ENCODE measurements at regions not wholly inside any gene's neighbourhood (a gene's known extent, or its start where the extent isn't known, plus 50 kb on each side); places are given as distances from the start of the nearest gene placed in this dataset.

DNA sequence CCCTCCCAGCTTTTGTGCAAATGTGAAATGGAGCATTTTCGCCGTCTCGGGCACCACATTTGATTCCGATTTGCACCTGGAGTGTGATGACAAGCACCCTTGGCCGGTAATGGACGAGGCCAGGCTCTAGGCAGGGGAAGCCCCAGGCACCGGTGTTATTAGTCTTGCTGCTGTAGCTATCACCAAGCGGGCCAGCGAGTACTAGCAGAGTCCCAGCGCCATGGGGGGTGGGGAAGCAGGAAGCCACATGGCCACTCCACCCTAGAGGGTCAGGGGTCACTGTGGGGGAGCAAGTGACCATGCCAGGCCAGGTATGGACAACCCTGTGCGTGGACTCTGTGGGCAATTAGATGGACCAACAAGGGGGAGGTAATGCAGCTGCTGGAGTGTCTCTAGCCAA, 88.8 kb downstream of the CPZ start:
- H3K36me3 ChIP-seq (replicated peaks; ENCODE audit: insufficient read depth, low read depth), result no peaks in the 10 kb centered on the region
- H4K20me1 ChIP-seq (ENCODE audit: insufficient read depth, poor library complexity, severe bottlenecking), result no peaks in the 10 kb centered on the region
- DNase-seq (ENCODE audit: low spot score), result no peak
- peaks cover 9% of the 10 kb centered on the region for H3K27me3 ChIP-seq
- TF ChIP-seq EZH2 (IDR thresholded peaks at IDR 0.05; ENCODE audit: borderline replicate concordance) (no peak), EZH2phosphoT487 (IDR thresholded peaks at IDR 0.05; ENCODE audit: low read depth, severe bottlenecking, unreplicated experiment) (no peak)
- TF ChIP-seq, protein P1, sequence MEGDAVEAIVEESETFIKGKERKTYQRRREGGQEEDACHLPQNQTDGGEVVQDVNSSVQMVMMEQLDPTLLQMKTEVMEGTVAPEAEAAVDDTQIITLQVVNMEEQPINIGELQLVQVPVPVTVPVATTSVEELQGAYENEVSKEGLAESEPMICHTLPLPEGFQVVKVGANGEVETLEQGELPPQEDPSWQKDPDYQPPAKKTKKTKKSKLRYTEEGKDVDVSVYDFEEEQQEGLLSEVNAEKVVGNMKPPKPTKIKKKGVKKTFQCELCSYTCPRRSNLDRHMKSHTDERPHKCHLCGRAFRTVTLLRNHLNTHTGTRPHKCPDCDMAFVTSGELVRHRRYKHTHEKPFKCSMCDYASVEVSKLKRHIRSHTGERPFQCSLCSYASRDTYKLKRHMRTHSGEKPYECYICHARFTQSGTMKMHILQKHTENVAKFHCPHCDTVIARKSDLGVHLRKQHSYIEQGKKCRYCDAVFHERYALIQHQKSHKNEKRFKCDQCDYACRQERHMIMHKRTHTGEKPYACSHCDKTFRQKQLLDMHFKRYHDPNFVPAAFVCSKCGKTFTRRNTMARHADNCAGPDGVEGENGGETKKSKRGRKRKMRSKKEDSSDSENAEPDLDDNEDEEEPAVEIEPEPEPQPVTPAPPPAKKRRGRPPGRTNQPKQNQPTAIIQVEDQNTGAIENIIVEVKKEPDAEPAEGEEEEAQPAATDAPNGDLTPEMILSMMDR (IDR thresholded peaks at IDR 0.05; ENCODE audit: poor library complexity), result no peak
- H3K9me2 ChIP-seq (replicated peaks; ENCODE audit: insufficient read depth), result no peaks in the 10 kb centered on the region
- 71% methylated on average over 11 of the region's 11 CpGs for WGBS (ENCODE audit: low lambda C conversion rate, missing lambda C conversion rate)
- no peak overlapping the region for H2AFZ ChIP-seq
- no peaks in the 10 kb centered on the region for H3K9me3 ChIP-seq (ENCODE audit: low read depth)
- no peaks in the 10 kb centered on the region for H3K79me2 ChIP-seq
- H3K27ac ChIP-seq, result no peak overlapping the region
- H3K4me3 ChIP-seq, result no peak overlapping the region
- no peaks in the 10 kb centered on the region for H3K4me1 ChIP-seq (ENCODE audit: insufficient read depth)
- no peak overlapping the region for H3K4me2 ChIP-seq

DNA sequence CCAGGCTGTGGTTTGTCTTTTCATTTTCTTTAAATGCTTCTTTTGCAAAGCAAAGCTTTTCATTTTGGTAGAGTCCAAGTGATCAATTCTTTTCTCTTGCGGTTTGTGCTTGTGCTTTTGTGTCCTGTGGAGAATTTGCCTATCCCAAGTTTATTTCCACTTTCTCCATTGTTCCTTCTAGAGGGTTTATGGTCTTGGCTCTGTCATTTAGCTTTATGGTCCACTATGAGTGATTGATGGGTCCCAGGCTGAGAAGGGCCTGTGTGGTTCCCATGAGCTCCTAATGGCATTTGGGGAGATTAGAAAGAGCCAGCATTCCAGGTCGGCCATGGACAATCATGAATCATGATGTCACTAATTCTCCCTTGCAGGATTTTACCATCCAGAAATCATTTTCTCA, 86.5 kb downstream of the CPZ start:
- no peak for DNase-seq (ENCODE audit: low spot score)
- Histone ChIP-seq H3K4me1 (ENCODE audit: insufficient read depth) (no peaks in the 10 kb centered on the region), H3K79me2 (no peaks in the 10 kb centered on the region), H3K4me2 (no peak overlapping the region), H3K36me3 (replicated peaks; ENCODE audit: insufficient read depth, low read depth) (no peaks in the 10 kb centered on the region), H4K20me1 (ENCODE audit: insufficient read depth, poor library complexity, severe bottlenecking) (no peaks in the 10 kb centered on the region), H2AFZ (no peak overlapping the region), H3K9me2 (replicated peaks; ENCODE audit: insufficient read depth) (no peaks in the 10 kb centered on the region), H3K4me3 (no peak overlapping the region), H3K27me3 (peaks cover 4% of the 10 kb centered on the region), H3K27ac (no peak overlapping the region), H3K9me3 (ENCODE audit: low read depth) (no peaks in the 10 kb centered on the region)
- TF ChIP-seq, protein P1 (IDR thresholded peaks at IDR 0.05; ENCODE audit: poor library complexity), result no peak
- TF ChIP-seq EZH2 (IDR thresholded peaks at IDR 0.05; ENCODE audit: borderline replicate concordance) (no peak), EZH2phosphoT487 (IDR thresholded peaks at IDR 0.05; ENCODE audit: low read depth, severe bottlenecking, unreplicated experiment) (no peak)
- 78% methylated on average over 2 of the region's 2 CpGs for WGBS (ENCODE audit: low lambda C conversion rate, missing lambda C conversion rate)

DNA sequence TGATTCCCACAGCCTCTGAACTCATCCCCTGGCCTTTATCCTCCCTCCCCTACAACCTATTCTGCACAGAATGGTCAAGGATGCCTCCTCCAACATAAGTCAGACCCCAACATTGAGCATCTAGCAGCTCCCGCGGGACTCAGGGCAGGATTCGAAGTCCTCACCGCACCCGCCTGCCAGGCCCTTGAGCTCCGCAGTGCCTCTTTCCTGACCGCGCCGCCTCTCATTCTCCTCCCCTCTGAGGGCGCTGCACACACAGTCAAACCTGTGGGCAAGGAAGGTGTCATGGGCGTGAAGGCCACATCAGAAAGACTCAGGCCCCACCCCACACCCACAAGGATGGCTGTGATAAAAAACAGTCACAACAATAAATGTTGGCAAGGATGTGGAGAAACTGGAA, 84.1 kb downstream of the CPZ start:
- TF ChIP-seq EZH2phosphoT487 (IDR thresholded peaks at IDR 0.05; ENCODE audit: low read depth, severe bottlenecking, unreplicated experiment), result no peak
- TF ChIP-seq EZH2 (IDR thresholded peaks at IDR 0.05; ENCODE audit: borderline replicate concordance), result no peak
- TF ChIP-seq, protein P1 (IDR thresholded peaks at IDR 0.05; ENCODE audit: poor library complexity), result no peak
- H3K27me3 ChIP-seq, result peaks cover 4% of the 10 kb centered on the region
- no peaks in the 10 kb centered on the region for H3K36me3 ChIP-seq (replicated peaks; ENCODE audit: insufficient read depth, low read depth)
- no peaks in the 10 kb centered on the region for H3K9me2 ChIP-seq (replicated peaks; ENCODE audit: insufficient read depth)
- H2AFZ ChIP-seq, result no peak overlapping the region
- no peak overlapping the region for H3K27ac ChIP-seq
- H3K9me3 ChIP-seq (ENCODE audit: low read depth), result no peaks in the 10 kb centered on the region
- 94% methylated on average over 11 of the region's 11 CpGs for WGBS (ENCODE audit: low lambda C conversion rate, missing lambda C conversion rate)
- H4K20me1 ChIP-seq (ENCODE audit: insufficient read depth, poor library complexity, severe bottlenecking), result no peaks in the 10 kb centered on the region
- no peaks in the 10 kb centered on the region for H3K79me2 ChIP-seq
- DNase-seq (ENCODE audit: low spot score), result no peak
- no peak overlapping the region for H3K4me3 ChIP-seq
- H3K4me2 ChIP-seq, result no peak overlapping the region
- H3K4me1 ChIP-seq (ENCODE audit: insufficient read depth), result no peaks in the 10 kb centered on the region

DNA sequence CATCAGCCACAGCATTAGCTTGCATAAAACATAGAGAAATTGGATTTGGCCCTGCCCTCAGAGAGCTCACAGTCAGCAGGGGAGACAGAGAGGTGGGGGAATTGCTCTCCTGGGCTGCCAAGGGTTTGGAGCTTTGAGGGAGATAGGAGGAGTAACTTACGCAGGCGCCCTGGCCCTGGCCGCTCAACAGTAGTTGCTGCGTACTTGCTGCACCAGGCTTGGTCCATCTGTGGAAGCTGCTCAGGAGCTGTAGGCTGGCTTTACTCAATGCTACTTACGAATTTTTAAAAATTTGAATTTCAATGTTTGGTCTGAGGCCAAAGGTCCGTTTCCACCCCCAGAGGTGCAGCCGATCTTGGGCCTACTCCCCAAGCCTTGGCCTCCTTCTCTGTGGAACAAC, 83.3 kb downstream of the CPZ start:
- no peaks in the 10 kb centered on the region for H3K9me2 ChIP-seq (replicated peaks; ENCODE audit: insufficient read depth)
- no peak overlapping the region for H3K27ac ChIP-seq
- WGBS (ENCODE audit: low lambda C conversion rate, missing lambda C conversion rate), result 88% methylated on average over 7 of the region's 7 CpGs
- no peaks in the 10 kb centered on the region for H3K4me1 ChIP-seq (ENCODE audit: insufficient read depth)
- no peak overlapping the region for H3K4me2 ChIP-seq
- TF ChIP-seq, protein P1 (IDR thresholded peaks at IDR 0.05; ENCODE audit: poor library complexity), result no peak
- TF ChIP-seq EZH2phosphoT487 (IDR thresholded peaks at IDR 0.05; ENCODE audit: low read depth, severe bottlenecking, unreplicated experiment) (no peak), EZH2 (IDR thresholded peaks at IDR 0.05; ENCODE audit: borderline replicate concordance) (no peak)
- H3K4me3 ChIP-seq, result no peak overlapping the region
- no peaks in the 10 kb centered on the region for H3K36me3 ChIP-seq (replicated peaks; ENCODE audit: insufficient read depth, low read depth)
- no peak overlapping the region for H2AFZ ChIP-seq
- H3K9me3 ChIP-seq (ENCODE audit: low read depth), result no peaks in the 10 kb centered on the region
- H4K20me1 ChIP-seq (ENCODE audit: insufficient read depth, poor library complexity, severe bottlenecking), result no peaks in the 10 kb centered on the region
- DNase-seq (ENCODE audit: low spot score), result no peak
- no peaks in the 10 kb centered on the region for H3K79me2 ChIP-seq
- H3K27me3 ChIP-seq, result peaks cover 4% of the 10 kb centered on the region
